ENCODE measurements at regions not wholly inside any gene's neighbourhood (a gene's known extent, or its start where the extent isn't known, plus 50 kb on each side); places are given as distances from the start of the nearest gene placed in this dataset.

DNA sequence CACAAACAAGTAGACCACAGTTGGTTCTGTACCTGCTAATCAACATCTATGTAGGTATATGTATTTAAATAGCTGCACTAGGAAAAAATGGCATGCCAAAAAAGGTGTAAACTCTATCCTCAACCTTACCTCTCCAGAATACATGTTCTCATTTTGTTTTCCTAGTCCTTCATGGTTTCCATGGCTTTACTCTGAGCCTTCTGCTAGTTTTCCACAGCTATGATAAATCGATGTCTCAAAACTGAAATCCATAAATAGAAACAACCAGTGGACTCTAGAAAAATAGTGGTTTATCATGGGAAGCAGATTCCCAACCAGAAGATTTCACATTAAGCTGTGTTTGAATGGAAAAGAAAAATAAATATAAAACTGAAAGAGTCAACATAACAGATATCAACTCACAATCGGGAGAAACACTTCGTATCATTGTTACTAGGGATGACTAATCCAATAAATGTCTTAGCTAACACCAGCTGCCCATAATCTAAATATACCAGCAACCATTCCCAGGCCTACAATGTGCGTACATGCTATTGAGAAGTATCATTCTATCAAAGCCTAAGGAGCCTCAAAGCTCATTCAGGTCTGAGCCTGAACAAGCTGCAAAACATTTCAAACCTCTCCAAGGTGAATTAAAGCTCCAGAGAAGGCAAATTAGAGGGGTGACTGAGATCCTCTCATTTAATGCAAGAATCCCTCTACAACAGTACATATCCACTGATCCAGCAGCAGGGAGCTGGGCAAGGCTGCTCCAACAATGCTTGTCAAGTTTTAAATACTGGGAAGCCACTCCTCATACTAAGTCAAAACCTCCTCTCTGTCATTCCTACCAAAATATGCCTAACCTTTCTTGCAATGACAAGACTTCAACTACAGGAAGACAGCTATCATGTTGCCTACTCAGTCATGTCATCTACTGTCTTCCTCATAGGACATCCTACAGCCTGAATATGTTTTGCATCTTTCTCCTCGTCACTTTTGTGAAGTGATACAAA lies 90.2 kb downstream of the KCTD12 start:
- TF ChIP-seq, protein P1, sequence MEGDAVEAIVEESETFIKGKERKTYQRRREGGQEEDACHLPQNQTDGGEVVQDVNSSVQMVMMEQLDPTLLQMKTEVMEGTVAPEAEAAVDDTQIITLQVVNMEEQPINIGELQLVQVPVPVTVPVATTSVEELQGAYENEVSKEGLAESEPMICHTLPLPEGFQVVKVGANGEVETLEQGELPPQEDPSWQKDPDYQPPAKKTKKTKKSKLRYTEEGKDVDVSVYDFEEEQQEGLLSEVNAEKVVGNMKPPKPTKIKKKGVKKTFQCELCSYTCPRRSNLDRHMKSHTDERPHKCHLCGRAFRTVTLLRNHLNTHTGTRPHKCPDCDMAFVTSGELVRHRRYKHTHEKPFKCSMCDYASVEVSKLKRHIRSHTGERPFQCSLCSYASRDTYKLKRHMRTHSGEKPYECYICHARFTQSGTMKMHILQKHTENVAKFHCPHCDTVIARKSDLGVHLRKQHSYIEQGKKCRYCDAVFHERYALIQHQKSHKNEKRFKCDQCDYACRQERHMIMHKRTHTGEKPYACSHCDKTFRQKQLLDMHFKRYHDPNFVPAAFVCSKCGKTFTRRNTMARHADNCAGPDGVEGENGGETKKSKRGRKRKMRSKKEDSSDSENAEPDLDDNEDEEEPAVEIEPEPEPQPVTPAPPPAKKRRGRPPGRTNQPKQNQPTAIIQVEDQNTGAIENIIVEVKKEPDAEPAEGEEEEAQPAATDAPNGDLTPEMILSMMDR (IDR thresholded peaks at IDR 0.05; ENCODE audit: insufficient read depth, low read length, severe bottlenecking) = no peak
- Histone ChIP-seq H3K27me3 (ENCODE audit: control insufficient read depth, insufficient read depth, low read length) (no peaks in the 10 kb centered on the region), H3K36me3 (ENCODE audit: control insufficient read depth, insufficient read depth, low read length) (no peaks in the 10 kb centered on the region), H3K4me3 (ENCODE audit: low read depth, low read length) (no peak overlapping the region)
- FAIRE-seq (no peak), DNase-seq (ENCODE audit: low read depth) (no peak)

GRCh38 chr13:76792731-76793347 lies 93.4 kb downstream of the KCTD12 start:
- Histone ChIP-seq H3K36me3 (ENCODE audit: control insufficient read depth, insufficient read depth, low read length) (no peaks in the 10 kb centered on the region), H3K4me3 (ENCODE audit: low read depth, low read length) (no peak overlapping the region), H3K27me3 (ENCODE audit: control insufficient read depth, insufficient read depth, low read length) (no peaks in the 10 kb centered on the region)
- DNase-seq (ENCODE audit: low read depth) (peak; percentile 37), FAIRE-seq (no peak)
- TF ChIP-seq, protein P1 (IDR thresholded peaks at IDR 0.05; ENCODE audit: insufficient read depth, low read length, severe bottlenecking) = no peak

DNA sequence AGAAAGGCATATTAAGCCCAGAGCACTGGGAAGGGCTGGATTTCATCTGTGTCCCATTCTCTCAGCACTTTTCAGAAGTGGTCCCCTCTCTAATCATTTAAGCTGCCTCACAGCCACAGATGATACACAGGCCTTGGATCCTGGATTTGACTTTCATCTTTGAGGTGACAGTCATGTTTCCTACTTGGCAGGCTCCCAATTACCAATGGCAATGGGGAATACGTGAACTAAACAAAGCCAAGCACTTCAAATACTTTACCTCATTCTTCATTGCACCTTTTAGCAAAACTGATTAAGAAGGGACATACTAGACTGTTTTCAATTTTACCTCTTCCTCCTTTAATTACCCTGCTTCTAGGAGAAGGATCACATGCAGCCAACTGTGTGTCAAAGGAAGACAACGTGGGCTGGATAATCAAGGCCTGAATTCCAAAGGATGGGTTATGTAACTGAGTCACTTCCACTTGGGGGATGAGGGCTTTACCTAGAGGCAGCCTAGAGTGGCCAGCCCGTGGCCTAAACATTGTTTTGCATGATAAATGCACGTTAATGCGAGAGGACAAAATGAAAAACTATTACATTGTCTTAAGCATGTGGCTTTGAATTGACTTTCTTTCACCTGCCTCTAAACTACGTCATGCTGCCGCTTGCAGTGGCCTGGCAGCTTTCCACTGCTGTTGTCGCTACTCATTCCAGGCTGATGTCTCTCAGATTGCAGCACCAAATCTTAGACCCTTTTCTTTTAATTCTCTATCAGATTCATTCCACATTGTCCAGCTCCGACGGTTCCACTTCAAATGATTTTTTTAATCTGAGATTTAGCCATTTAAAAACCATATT lies 95.0 kb downstream of the KCTD12 start:
- DNase-seq (ENCODE audit: low read depth) (peak; percentile 23), FAIRE-seq (no peak)
- H3K4me3 ChIP-seq (ENCODE audit: low read depth, low read length) = no peak overlapping the region
- H3K27me3 ChIP-seq (ENCODE audit: control insufficient read depth, insufficient read depth, low read length) = no peaks in the 10 kb centered on the region
- TF ChIP-seq, protein P1 (IDR thresholded peaks at IDR 0.05; ENCODE audit: insufficient read depth, low read length, severe bottlenecking) = no peak
- H3K36me3 ChIP-seq (ENCODE audit: control insufficient read depth, insufficient read depth, low read length) = no peaks in the 10 kb centered on the region

DNA sequence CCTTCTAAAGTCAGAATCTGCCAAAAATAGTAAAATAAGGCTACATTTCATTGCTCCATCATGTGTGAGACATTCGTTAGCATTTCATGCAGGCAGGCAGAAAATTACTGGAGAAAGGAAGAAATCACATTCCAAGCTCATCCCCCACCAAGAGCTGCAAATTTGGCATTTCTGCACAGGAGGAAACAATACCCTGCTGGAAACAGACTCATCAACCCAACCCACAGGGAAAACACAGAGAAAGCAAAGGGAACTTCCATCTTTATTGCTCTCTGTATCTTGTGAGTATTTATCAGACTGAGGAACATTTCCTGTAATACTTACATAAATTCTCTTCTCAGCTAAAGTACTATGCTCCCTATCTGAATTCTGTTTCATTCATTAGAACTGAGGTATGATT lies 95.7 kb downstream of the KCTD12 start:
- FAIRE-seq (no peak), DNase-seq (ENCODE audit: low read depth) (no peak)
- Histone ChIP-seq H3K36me3 (ENCODE audit: control insufficient read depth, insufficient read depth, low read length) (no peaks in the 10 kb centered on the region), H3K27me3 (ENCODE audit: control insufficient read depth, insufficient read depth, low read length) (no peaks in the 10 kb centered on the region), H3K4me3 (ENCODE audit: low read depth, low read length) (no peak overlapping the region)
- TF ChIP-seq, protein P1 (IDR thresholded peaks at IDR 0.05; ENCODE audit: insufficient read depth, low read length, severe bottlenecking) = no peak

DNA sequence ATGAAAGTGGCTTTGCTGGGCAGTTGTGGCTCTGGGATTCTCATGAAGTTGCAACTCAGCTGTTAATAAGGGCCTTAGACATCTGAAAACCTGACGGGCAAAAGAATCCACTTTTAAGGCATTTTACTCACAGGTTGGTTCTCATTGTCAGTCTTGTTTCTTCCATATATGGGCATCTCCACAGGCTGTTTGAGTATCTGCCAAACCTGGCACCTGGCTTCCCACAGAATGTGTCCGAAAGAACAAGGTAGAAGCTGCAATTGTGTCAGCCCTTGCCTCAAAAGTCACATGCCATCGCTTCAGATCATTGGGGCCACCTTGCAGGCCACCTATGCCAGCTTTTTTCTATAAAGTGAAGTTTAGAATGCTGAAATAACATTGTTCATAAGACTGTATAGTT lies 102.4 kb downstream of the KCTD12 start:
- H3K4me3 ChIP-seq (ENCODE audit: low read depth, low read length) = no peak overlapping the region
- H3K27me3 ChIP-seq (ENCODE audit: control insufficient read depth, insufficient read depth, low read length) = no peaks in the 10 kb centered on the region
- TF ChIP-seq, protein P1 (IDR thresholded peaks at IDR 0.05; ENCODE audit: insufficient read depth, low read length, severe bottlenecking) = no peak
- DNase-seq (ENCODE audit: low read depth) (peak; percentile 8), FAIRE-seq (no peak)
- H3K36me3 ChIP-seq (ENCODE audit: control insufficient read depth, insufficient read depth, low read length) = no peaks in the 10 kb centered on the region

Measured in bronchial epithelial cell (primary cell).